ENCODE measurements at regions not wholly inside any gene's neighbourhood (a gene's known extent, or its start where the extent isn't known, plus 50 kb on each side); places are given as distances from the start of the nearest gene placed in this dataset.
A peak's percentile ranks its signal among the peaks of the same experiment; 100 is the strongest.

DNA sequence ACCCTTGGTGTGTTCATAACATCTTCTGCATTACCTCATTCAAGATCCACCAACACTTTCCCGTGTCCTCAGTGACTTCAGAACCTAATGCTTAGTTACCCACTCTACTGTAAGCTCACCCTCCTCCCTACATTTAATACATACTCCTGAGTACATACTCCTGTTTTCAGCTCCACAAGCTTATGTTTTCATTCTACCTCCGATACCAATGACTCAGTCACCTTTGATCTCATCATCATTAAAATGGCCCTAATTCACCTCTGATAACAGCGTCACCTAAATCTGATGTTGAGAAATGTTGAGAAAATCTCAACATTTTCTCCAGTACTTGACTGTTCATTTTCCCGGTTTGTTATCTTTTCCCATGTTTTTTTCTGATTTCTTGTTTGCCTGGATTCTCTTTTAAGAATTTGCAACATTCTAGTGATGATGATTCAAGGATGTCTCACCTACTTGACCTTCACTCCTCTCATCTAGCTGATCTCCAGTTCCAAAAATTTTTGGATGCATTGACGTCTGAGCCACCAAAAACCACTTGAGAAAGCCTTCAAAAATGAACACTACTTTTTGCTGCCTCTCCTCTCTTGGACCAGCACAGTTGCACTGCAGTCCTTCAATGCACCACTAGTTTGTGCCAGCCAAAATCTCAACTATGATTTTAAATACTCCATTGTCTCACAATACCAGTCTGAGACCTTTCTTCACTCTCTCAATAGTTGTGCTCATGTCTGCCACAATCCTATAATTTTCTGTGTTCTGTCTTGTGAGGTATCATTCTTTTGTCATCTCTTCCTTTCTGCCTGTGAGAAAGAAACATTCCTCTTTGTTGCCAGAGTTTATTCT, 220.7 kb upstream of the SEMA6D start:
- no peak for DNase-seq

DNA sequence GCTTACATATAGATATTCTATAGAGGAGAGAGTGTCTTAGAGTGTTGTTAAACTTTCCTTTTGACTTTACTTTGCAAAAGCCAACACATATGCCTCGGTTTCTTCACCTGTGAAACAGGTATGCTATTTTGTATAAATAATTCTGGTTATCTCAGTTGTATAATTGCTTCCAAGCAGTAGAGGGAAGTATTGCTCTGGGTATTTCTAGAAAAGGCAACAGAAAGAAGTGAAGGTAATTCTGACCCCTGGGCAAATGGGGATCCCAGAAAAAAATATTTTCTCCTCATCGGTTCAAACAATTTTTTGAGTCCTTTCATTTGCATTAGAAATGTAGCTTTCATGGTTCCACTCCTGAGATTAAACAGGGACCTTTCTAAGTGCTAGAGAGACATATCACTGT, 216.5 kb upstream of the SEMA6D start:
- peak; percentile 29 for DNase-seq

DNA sequence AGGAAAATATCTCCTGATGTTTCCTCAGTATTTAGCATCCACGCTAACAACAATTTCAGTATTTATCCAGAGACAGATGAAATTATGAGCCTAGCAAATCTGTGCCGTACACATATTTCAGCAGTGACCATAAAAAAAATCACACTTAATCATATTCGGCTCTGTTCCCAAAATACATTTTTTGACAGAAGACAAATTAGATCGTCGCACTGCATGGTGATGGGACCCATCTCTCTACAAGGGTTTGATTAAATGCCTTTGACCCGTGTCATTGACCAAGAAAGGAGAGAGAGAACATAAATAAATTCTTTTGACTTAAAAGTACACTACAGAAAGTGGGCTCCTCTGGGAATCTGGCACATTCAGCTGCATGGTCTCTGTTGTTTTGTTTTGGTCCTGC, 215.3 kb upstream of the SEMA6D start:
- no peak for DNase-seq

DNA sequence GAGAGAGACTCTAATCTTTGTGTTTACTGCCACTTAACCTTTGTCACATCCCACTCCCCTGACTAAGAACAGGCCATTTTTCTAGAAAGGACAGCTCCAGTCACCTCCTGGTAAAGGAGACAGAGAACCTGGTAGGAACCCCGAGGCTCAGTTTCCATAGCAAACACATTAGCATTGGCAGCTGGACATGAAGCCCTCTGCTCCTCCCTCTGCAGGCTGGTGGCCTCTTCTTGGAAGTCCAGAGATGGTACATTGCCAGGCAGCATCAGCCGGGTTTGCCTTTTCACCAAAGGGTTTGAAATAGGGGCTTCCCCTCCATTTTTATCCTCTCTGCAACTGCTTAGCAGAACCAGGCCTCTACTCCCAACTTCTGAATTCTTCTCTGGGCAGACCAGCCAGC, 213.4 kb upstream of the SEMA6D start:
- DNase-seq = peak; percentile 18

DNA sequence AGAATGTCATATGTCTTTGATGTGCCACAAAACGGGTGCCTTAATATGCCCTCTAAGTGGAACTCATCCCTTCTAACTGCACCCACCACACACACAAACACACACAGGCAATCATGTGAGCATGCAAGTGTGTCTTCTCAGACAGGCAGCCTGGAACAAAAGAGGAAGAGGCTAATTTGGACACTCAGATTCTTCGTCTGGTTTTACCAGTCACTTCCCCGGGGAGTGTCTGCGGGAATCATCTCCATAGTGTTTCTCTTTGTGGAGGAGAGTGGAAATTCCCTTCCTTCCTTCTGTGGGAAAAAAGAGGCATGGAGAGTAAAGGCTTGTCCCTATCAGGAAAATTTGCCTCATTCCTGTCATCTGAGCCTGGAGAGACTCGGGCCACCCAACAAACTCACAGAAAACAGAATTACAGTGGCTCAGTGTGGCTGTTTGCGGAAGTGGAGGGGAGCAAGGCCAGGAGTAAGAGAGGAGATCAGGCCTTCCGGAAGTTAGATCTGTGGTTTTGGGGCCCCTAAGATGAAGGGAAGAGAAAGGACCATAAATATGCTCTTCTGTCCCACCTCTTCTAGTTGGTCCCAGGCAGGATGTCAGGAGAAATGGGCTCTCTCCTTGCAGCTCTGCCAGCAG, 212.6 kb upstream of the SEMA6D start:
- peak; percentile 13 for DNase-seq

DNA sequence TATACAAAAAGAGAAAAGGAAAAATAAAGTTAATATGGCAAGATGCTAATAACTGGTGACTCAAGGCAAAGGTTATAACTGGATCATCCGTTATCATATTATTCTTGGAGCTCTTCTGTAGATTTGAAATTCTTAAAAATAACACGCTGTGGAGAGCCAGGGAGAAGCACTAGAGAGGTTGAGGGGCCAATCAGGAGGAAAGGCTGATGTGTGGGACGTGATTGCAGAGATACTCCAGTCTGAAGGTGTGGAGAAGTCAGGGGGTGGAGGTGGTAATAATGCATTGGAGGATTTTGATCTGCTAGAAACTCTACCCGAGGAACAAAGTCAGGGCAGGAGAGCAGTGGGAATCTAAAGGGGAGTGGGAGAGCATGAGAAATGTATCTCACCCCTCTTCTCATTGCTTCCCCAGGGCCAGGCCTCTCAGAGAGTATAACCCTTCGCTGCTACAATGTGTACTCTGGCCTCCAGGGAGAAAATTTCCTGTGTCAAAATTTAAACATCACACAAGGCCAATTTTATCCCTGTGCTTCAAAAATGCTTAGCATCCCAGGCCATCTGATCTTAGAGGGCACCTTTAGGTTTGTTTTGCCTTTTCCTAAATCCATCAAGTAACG, 211.5 kb upstream of the SEMA6D start:
- peak; percentile 75 for DNase-seq

DNA sequence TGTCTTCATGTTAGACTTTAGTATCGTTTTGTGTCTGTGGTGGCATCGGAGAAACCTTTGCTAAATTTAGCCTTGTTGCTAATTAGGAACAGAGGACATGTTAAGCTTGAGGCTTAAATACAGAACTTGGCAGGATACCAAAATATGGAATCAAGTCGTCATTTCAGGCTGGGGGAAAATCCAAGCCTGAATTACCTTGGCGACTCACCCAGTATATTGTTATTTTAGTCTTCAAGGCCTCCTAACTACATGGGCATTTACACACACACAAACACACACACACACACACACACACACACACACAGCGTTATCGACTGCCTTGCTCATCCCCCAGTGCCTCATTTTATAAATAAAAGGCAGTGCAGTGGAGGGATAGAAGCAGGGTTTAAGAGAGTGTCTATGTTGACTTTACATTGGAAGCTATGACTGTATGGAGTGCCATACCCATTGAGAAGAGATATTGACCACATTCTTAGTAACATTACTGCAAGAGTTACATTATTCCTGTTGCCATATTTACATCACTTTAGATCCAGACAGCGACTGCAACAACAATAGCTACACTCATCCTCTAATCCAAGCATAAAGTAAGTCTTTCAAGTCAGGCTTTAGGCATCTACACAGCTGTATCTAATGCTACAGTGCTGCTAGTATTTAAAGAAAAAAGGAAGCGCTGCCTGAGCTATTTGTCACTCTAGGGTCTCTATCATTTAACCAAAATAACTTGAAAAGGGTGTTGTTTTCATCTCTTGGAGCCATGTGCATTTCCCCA, 210.8 kb upstream of the SEMA6D start:
- DNase-seq = peak; percentile 86

DNA sequence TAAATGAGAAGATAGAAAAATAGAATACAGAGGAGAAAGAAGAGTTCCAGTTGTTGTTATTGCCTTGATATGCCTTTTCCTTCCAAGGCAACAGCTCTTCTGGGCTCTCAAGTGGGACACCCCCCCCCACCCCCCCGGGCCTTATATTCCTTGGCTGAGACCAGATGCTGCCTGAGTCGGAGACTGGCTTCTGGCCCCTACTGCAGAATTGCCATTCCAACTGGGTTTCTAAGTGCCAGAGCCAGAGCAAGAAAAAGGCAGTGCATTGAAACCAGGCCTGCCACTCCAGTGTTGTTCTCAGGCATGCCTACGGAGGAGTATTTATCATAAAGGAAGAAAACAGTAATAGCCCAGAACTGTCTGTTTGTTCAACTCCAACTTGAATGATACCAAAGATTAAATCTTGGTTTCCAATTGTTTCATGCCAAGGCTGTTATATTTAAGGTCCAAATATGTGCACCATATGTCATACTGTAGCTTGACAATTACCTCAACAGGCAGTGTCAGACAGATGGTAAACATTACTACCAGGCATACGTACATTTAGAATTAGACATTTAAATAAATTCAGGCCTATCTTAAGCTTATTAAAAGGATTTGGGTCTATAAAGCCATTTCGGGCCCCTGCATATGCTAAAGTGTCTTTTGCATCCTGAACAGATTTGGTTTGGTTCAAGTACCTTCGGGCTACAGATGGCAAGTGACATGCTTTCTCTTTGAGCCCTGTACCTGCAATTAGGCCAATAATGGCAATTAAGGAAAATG, 209.9 kb upstream of the SEMA6D start:
- peak; percentile 91 for DNase-seq

DNA sequence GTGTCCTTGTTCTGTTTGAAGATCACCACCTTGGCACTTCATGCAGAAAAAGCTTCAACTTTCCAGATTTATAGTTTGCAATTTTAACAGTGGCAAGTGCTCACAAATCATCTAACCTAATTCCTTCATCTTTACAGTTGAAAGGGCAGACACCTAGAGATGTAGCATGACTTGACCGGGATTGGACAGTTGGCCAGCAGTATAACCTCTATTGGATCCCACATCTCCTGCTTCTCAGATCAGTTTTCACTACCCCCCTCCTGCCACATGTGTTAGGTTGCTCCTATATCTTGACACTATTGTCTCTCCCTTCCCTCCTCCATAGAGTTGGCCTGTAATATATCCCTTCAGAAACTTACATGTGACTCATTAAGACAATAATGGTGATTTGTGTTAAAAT, 206.0 kb upstream of the SEMA6D start:
- DNase-seq = peak; percentile 17

DNA sequence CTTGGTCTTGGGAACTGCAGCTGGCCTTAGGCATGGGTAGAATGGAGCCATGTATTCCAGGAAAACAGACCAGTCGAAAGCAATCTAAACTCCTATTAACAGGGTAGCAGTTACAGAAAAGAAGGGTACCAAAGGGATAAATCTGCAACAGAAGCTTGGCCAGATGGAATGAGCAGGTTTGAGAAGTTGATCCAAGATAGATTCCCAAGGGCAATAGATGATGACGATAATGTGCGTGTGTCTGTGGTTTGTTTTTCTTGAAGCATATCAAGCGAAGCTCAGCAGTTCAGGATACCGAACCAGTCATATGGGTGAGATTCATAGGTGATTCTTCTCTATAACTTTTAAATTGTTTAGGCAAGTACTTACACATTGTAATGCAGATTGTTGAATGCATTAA, 203.8 kb upstream of the SEMA6D start:
- DNase-seq = peak; percentile 17

DNA sequence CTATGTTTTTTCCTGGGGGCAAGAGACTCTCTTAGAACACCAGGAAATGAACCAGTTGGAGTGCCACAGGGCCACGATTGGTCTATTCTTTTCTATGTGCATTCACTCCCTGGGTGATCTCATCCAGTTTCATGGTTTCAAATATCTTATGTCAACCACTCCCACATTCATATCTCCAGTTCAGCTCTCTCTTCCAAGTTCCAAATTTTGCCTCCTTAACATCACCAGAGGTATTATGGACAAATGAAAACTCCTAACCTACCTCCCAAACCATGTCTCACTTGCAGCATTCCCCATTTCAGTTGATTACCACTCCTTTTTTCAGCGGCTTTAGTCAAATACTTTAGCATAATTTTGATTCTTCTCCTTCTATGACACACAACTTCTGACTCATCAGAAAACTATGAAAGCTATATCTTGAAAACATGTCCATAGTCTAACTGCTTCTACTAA, 203.1 kb upstream of the SEMA6D start:
- peak; percentile 21 for DNase-seq

DNA sequence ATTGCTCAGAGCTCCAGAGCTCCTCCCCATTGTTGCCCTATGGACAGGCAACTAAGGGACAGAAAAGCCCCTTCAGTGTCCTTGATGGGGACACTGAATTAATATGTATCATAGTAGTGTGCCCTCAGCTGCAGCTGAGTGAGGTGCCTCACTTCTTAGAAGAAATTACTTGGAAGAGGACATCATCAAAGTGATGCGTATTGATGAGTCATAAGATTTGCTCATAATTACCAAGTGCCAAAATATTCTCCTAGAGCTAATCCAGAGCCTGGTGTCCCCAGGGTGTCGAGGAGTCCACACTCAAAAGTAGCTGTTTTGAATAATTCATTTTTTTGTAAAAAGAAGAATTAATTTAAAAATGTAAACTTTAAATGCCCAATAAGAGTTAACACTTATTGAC, 200.7 kb upstream of the SEMA6D start:
- DNase-seq = peak; percentile 10

DNA sequence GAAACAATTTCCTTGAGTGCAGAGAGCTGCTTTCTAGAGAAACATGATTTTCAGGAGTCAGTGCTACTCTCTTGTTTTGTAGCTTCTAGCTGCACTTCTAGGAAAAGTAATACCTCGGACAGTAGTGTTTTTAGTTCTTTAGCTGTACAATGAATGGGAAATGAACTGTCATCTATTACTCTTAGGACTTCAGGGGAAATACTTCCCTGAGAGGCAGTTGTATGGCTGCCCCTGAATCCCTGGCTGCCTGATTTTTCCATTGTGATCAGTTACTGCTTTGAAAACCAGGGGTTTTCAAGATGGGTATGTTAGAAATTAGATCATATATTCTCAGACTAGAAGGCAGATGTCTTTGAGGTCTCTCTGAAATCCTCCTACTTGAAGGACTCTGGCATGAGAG, 200.3 kb upstream of the SEMA6D start:
- DNase-seq = no peak

DNA sequence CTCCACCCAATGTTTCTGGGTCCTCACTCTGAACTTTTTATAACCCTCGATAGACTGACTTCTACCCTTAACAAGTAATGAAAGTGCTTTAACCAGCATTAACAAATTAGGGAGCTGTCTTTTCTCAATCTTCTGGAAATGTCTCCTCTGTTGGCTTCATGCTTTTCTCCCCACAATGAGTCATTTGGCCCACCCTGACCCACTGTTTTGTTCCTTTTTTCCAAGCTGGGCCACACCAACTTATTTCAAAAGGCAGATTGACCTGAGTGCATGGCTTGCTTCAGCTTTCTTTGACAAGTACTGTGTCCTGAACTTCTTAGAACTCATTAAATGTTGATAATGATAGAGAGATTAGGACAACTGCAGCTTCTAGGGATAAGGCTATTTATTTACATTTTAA, 199.6 kb upstream of the SEMA6D start:
- no peak for DNase-seq

DNA sequence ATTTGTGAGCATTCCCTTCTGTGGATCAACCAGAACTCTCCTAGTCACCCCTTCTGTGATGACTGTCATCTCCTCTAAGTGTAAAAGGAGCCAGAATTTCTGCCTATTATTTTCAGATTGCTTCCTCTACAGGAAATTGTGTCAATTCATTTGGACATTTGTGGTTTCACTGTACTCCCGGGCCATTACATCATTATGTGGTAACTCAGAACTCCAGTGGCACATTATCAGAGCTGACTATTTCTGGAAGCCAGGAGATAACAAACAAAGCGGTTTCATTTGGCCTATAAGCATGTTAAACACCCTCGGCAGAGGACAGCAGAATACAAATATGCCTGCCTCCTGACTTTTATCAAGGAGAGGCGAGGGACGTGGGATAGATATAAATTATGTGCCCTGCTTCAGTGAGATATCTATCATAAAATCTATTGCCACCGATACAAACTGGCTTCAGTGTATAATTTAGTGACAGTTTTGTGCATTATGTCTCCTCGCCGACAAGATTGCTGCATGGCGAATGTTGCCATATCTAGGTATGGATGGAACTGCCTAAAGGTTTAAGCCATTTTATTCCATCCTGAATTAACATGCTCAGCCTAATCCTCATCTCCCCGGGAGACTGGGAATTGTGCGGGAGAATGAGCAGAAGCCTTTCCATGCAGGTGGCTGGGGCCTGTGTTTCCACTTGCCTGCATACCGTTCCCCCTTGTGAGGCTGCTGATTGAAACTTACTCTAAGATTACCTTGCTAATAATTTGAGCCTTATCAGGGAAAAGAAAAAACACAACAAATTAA, 193.4 kb upstream of the SEMA6D start:
- DNase-seq = no peak

DNA sequence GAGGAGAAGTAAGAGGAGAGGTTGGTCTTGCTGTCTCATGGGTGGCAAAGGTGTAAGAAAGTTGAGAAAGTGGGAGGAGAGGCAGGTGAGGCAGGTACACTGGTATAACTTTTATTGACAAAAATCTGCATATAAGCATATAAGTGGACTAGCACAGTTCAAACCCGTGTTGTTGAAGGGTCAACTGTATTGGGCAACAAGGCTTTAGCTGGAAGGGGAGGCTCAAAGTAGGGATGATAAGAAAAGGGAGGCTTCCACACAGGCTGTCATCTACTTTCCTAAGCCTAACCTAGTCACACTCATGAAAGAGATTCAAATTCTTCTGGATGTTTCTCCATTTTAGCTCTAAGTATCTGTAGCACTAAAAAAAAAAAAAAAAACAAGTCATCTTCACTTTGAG, 188.1 kb upstream of the SEMA6D start:
- DNase-seq = no peak

DNA sequence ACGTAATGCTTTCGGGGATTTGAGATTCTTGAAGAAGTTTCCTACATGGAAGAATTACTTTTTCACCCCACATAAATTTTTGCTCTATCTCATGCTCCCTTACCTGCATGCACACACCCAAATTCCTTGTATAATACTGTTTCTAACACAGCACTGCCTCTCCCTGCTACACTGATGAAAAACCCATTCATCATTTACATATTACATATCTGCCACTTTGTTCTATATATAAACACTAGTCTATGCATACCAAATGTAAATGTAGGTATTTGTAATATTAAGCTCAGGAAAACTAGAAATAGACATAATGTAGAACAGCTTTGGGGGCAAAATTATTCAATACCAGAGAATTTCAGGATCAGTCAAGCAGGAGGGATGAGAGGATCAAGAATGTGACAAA, 182.6 kb upstream of the SEMA6D start:
- DNase-seq = no peak

DNA sequence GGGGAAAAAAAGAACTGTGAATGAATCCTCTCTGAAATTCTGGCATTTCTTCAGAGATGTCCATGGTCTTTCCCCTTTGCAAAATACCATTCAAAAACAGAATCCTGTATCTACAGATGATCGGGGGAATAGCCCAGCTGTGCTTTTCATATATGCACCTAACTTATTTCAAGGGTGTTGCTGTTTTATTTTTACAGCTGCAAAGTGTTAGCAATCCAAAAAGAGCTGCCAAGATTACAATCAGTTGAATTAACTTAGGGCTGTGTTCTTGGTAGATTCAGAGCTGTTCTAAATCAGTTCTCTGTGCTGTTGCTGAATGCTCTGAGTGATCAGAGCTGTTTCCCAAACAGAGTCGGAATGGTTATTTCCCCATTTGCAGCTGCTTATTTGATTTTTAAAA, 175.7 kb upstream of the SEMA6D start:
- DNase-seq = no peak

DNA sequence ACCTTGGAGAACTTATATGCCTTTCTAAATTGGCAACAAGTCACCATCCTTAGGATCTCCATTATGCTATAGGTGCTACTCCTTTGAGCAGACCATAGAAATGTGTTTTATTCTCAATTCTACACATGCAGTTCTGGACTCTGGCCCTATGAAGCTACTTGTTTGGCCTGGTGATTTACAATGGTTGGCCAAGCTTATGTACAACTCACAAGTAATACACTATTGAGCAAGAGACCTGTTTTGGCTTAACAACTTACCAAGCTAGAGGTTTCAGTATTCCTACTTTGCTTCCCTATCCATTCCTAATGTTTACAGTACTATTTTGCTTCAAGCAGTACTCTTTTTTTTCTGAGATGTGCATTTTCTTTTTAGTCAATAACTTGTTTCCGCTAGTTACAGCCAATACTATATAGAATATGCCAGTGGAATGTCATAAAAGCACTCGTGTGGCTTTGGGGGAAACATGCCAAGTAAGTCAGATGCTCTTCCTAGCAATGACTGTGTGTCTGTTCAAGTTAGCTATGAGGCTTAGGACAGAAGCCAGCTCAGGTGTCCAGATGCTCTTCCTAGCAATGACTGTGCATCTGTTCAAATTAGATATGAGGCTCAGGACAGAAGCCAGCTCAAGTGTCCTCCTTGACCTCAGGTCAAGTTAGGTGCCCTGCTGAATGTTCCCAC, 174.9 kb upstream of the SEMA6D start:
- DNase-seq = no peak

DNA sequence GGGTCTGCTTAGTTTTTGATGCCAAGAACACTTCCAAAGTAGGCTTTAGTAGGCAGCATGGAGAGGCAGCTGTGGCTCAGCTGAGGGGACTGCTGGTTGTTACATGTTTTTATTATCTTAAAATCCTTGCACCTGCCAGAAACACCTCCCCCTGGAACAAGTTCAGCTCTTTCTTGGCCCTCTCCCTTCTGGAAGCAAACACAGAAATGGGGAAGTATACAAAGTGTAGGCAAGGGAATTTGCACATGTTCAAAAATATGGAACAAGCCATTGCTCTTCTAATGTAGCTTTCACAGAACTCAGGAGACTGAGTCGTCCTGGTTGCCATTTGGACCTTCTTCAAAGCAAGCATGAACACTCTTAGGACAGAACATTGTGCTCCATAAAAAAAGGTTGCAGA, 169.1 kb upstream of the SEMA6D start:
- no peak for DNase-seq

DNA sequence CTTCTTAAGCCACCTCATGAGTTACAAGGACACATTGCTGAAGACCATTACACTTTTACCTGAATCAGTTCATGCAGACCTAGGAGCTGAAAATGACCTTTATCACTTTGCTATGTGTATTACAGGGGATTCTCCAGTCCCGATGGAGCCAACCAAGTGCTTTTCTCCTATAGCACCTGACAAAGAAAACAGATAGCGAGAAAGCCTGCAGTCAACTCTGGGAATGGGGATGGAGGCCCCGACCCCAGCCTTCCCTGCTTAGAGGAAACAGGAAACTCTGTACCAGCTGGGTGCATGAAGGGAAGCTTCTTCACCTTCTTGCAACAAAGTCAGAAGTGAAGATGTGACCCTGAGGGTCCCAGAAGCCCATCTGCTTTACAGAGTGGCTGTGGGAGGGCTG, 168.3 kb upstream of the SEMA6D start:
- no peak for DNase-seq
